Hepatocyte (in vitro differentiated cells): ENCODE measurements at regions not wholly inside any gene's neighbourhood (a gene's known extent, or its start where the extent isn't known, plus 50 kb on each side); places are given as distances from the start of the nearest gene placed in this dataset.
"Not testable (repeated sequence)": the region's sequence is repeated elsewhere in the genome, so short reads cannot be mapped to it uniquely, and the experiment has no call there.

Experiments used
- DNase-seq: peaks from one replicate; pipeline ENCODE4 v3.0.0-alpha.2; 2016; ENCODE audit warnings: low spot score
- H2AFZ ChIP-seq: fragments of 200-600 bp; sonication (generic); 2 replicates; pipeline ENCODE4 v1.6.0; 2016; ENCODE audit warnings: antibody characterized with exemption, mild to moderate bottlenecking
- H3K27ac ChIP-seq: fragments of 200-600 bp; sonication (generic); 2 replicates; pipeline ENCODE4 v1.5.1; 2016; ENCODE audit warnings: mild to moderate bottlenecking
- H3K27me3 ChIP-seq: fragments of 200-600 bp; sonication (generic); 2 replicates; pipeline ENCODE4 v1.6.1; 2016
- H3K36me3 ChIP-seq: fragments of 200-600 bp; sonication (generic); replicated peaks from 2 replicates; pipeline ENCODE4 v1.5.1; 2016; ENCODE audit warnings: low read depth; ENCODE audit not compliant: insufficient read depth
- H3K4me1 ChIP-seq: fragments of 200-600 bp; sonication (generic); 2 replicates; pipeline ENCODE4 v1.5.1; 2016; ENCODE audit warnings: mild to moderate bottlenecking, moderate library complexity; ENCODE audit not compliant: insufficient read depth
- H3K4me2 ChIP-seq: fragments of 200-600 bp; sonication (generic); 2 replicates; pipeline ENCODE4 v1.6.0; 2016
- H3K4me3 ChIP-seq: fragments of 200-600 bp; sonication (generic); 2 replicates; pipeline ENCODE4 v1.5.1; 2016; ENCODE audit warnings: mild to moderate bottlenecking
- H3K79me2 ChIP-seq: fragments of 200-600 bp; sonication (generic); 2 replicates; pipeline ENCODE4 v1.6.0; 2017; ENCODE audit warnings: mild to moderate bottlenecking
- H3K9me2 ChIP-seq: fragments of 200-600 bp; sonication (generic); replicated peaks from 2 replicates; pipeline ENCODE4 v1.6.0; 2017; ENCODE audit warnings: mild to moderate bottlenecking; ENCODE audit not compliant: insufficient read depth
- H3K9me3 ChIP-seq: fragments of 200-600 bp; sonication (generic); 2 replicates; pipeline ENCODE4 v1.5.1; 2016; ENCODE audit warnings: low read depth, mild to moderate bottlenecking
- H4K20me1 ChIP-seq: fragments of 200-600 bp; sonication (generic); 2 replicates; pipeline ENCODE4 v1.6.0; 2016; ENCODE audit warnings: mild to moderate bottlenecking; ENCODE audit not compliant: insufficient read depth, poor library complexity, severe bottlenecking
- EZH2 ChIP-seq: fragments of 200-600 bp; sonication (generic); IDR thresholded peaks from 2 replicates; pipeline ENCODE4 v1.6.1; 2016; ENCODE audit warnings: antibody characterized with exemption, mild to moderate bottlenecking, borderline replicate concordance
- EZH2phosphoT487 ChIP-seq: fragments of 200-600 bp; sonication (generic); IDR thresholded peaks from one replicate; pipeline ENCODE4 v1.6.1; 2018; ENCODE audit warnings: antibody characterized with exemption, mild to moderate bottlenecking, low read depth, moderate library complexity; ENCODE audit not compliant: unreplicated experiment, severe bottlenecking
- WGBS: methylation state at CpG from one replicate; pipeline ENCODE4 v1.1.6; 2016; ENCODE audit warnings: low lambda C conversion rate; ENCODE audit errors: missing lambda C conversion rate; 5-methylcytosine and 5-hydroxymethylcytosine counted together
- TF ChIP-seq, protein P1 (sequence below): fragments of 200-600 bp; sonication (generic); IDR thresholded peaks from 2 replicates; pipeline ENCODE4 v1.5.1; 2016; ENCODE audit warnings: antibody characterized with exemption, mild to moderate bottlenecking; ENCODE audit not compliant: poor library complexity

DNA sequence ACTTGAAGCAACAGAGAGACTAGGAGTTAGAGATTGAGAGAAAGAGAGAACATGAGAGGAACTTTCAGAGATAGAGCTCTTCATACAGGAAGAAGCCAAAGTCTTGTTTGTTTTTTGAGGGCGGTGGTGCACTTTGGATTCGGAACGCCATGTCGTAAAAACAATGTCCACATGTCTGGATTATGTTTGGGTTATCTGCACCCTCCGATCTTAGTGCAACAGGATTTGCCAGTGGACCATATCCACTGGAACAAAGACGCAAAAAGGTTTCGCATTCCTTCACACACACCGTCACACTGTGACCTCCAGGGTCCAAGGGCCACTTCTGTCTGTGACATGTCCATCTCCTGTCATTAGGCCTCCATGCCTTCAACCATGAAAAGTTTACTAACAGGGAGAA, 141.8 kb upstream of the ATP11B start:
- H3K27ac ChIP-seq: peak overlapping the region; percentile 59
- H4K20me1 ChIP-seq: no peaks in the 10 kb centered on the region
- no peak overlapping the region for H3K4me3 ChIP-seq
- peaks cover 4% of the 10 kb centered on the region for H3K4me1 ChIP-seq
- no peak overlapping the region for H2AFZ ChIP-seq
- H3K4me2 ChIP-seq: no peak overlapping the region
- 56% methylated on average over 8 of the region's 8 CpGs for WGBS
- DNase-seq: peak; percentile 20
- TF ChIP-seq EZH2phosphoT487 (no peak), EZH2 (no peak)
- TF ChIP-seq, protein P1, sequence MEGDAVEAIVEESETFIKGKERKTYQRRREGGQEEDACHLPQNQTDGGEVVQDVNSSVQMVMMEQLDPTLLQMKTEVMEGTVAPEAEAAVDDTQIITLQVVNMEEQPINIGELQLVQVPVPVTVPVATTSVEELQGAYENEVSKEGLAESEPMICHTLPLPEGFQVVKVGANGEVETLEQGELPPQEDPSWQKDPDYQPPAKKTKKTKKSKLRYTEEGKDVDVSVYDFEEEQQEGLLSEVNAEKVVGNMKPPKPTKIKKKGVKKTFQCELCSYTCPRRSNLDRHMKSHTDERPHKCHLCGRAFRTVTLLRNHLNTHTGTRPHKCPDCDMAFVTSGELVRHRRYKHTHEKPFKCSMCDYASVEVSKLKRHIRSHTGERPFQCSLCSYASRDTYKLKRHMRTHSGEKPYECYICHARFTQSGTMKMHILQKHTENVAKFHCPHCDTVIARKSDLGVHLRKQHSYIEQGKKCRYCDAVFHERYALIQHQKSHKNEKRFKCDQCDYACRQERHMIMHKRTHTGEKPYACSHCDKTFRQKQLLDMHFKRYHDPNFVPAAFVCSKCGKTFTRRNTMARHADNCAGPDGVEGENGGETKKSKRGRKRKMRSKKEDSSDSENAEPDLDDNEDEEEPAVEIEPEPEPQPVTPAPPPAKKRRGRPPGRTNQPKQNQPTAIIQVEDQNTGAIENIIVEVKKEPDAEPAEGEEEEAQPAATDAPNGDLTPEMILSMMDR: no peak
- no peaks in the 10 kb centered on the region for H3K9me3 ChIP-seq
- no peaks in the 10 kb centered on the region for H3K79me2 ChIP-seq
- no peaks in the 10 kb centered on the region for H3K9me2 ChIP-seq
- no peaks in the 10 kb centered on the region for H3K36me3 ChIP-seq
- H3K27me3 ChIP-seq: no peaks in the 10 kb centered on the region

DNA sequence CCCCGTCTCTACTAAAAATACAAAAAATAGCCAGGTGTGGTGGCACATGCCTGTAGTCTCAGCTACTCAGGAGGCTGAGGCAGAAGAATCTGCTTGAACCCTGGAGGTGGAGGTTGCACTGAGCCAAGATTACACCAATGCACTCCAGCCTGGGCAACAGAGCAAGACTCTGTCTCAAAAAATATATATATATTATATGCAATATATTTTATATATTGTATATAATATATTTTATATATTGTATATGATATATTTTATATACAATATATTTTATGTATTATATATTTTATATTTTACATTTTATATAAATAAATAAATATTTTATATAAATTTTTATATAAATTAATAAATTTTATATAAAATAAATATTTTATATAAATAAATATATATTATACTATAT, 140.2 kb upstream of the ATP11B start:
- not testable (repeated sequence) for H3K9me2 ChIP-seq, H3K4me1 ChIP-seq, H3K27me3 ChIP-seq, H2AFZ ChIP-seq, DNase-seq, H3K4me3 ChIP-seq, H3K27ac ChIP-seq, H3K9me3 ChIP-seq, H3K4me2 ChIP-seq, H4K20me1 ChIP-seq, H3K36me3 ChIP-seq, H3K79me2 ChIP-seq
- WGBS: 93% methylated on average over 1 of the region's 1 CpG

DNA sequence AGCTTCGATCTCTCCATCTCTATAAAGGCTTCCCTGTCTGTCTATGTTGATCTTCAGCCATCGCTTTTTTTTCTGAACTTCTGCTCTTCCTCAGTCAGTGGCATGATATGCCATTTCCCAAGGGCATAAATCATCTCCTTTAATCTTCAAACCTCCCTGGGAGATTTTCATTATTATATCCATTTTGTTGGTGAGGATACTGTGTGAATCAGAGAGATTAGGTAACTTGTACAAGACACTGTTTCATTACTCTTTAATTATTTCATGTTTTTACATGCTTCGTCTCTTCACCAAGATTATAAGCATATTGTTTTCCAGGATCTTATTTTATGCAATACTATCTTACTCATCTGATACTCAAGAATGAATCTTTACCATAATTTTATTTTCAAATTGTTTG, 124.8 kb upstream of the ATP11B start:
- DNase-seq: no peak
- Histone ChIP-seq H3K4me2 (no peak overlapping the region), H3K79me2 (no peaks in the 10 kb centered on the region), H3K36me3 (no peaks in the 10 kb centered on the region), H4K20me1 (no peaks in the 10 kb centered on the region), H3K27ac (no peak overlapping the region), H3K27me3 (peaks cover 19% of the 10 kb centered on the region), H3K9me2 (no peaks in the 10 kb centered on the region), H3K4me3 (no peak overlapping the region), H3K4me1 (no peaks in the 10 kb centered on the region), H2AFZ (no peak overlapping the region), H3K9me3 (no peaks in the 10 kb centered on the region)
- WGBS: 90% methylated on average over 3 of the region's 3 CpGs
- TF ChIP-seq EZH2: no peak
- TF ChIP-seq, protein P1: no peak

DNA sequence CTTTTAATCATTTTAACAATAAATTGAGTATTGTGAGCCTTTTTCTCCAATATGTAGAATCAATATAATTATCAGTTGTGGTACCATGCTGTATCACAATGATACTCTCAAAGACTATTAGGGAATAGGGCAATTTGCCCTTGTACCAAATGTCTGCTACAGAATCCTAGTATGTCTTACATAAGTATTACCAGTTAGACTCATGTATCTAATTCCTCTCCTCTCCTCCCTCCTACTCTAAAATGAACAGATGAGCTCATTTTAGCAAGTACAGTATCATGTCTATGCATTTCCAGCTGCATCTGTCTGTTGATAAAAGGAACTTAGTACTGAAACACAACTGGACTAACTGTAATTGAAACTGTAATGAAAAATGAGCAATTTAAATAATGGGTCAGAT, 124.3 kb upstream of the ATP11B start:
- Histone ChIP-seq H3K9me2 (no peaks in the 10 kb centered on the region), H3K27ac (no peak overlapping the region), H2AFZ (no peak overlapping the region), H3K4me1 (no peaks in the 10 kb centered on the region), H3K9me3 (no peaks in the 10 kb centered on the region), H3K4me3 (no peak overlapping the region), H3K27me3 (peaks cover 19% of the 10 kb centered on the region), H3K79me2 (no peaks in the 10 kb centered on the region), H3K36me3 (no peaks in the 10 kb centered on the region), H3K4me2 (no peak overlapping the region), H4K20me1 (no peaks in the 10 kb centered on the region)
- no peak for DNase-seq
- TF ChIP-seq EZH2phosphoT487 (no peak), EZH2 (no peak)
- TF ChIP-seq, protein P1: no peak
